Endodermal cell (in vitro differentiated cells): ENCODE measurements at regions not wholly inside any gene's neighbourhood (a gene's known extent, or its start where the extent isn't known, plus 50 kb on each side); places are given as distances from the start of the nearest gene placed in this dataset.

Experiments
- DNase-seq: peaks from one replicate; pipeline ENCODE4 v3.0.0-alpha.2; 2017
- H3K27ac ChIP-seq: 2 replicates; pipeline ENCODE4 v1.5.1; 2013; ENCODE audit warnings: mild to moderate bottlenecking, low read depth, low read length, moderate library complexity
- H3K27me3 ChIP-seq: 2 replicates; pipeline ENCODE4 v1.6.1; 2013; ENCODE audit warnings: mild to moderate bottlenecking, low read length, moderate library complexity; ENCODE audit not compliant: insufficient read depth, control insufficient read depth, poor library complexity, severe bottlenecking
- H3K36me3 ChIP-seq: 2 replicates; pipeline ENCODE4 v1.7.0; 2013; ENCODE audit warnings: mild to moderate bottlenecking, low read length, moderate library complexity; ENCODE audit not compliant: control insufficient read depth, insufficient read depth
- H3K4me1 ChIP-seq: one replicate; pipeline ENCODE4 v1.7.0; 2013; ENCODE audit warnings: low read length; ENCODE audit not compliant: control insufficient read depth, insufficient read depth
- H3K4me3 ChIP-seq: 2 replicates; pipeline ENCODE4 v1.5.1; 2013; ENCODE audit warnings: mild to moderate bottlenecking, low read length, moderate library complexity
- H3K9ac ChIP-seq: 2 replicates; pipeline ENCODE4 v1.6.1; 2013; ENCODE audit warnings: mild to moderate bottlenecking, low read length, moderate library complexity; ENCODE audit not compliant: poor library complexity, severe bottlenecking; ENCODE audit errors: extremely low read depth
- H3K9me3 ChIP-seq: 2 replicates; pipeline ENCODE4 v1.6.1; 2013; ENCODE audit warnings: mild to moderate bottlenecking, low read length, moderate library complexity; ENCODE audit not compliant: control insufficient read depth
- H3K27ac Mint-ChIP-seq: 2 replicates; pipeline ENCODE4 v1.8.0; 2020; ENCODE audit warnings: mixed read lengths
- H3K27me3 Mint-ChIP-seq: 2 replicates; pipeline ENCODE4 v1.8.0; 2021; ENCODE audit warnings: mild to moderate bottlenecking, mixed read lengths; ENCODE audit not compliant: insufficient read depth
- H3K36me3 Mint-ChIP-seq: 2 replicates; pipeline ENCODE4 v1.8.0; 2020; ENCODE audit warnings: low read depth, mixed read lengths
- H3K4me1 Mint-ChIP-seq: 2 replicates; pipeline ENCODE4 v1.8.0; 2020; ENCODE audit warnings: mixed read lengths
- H3K4me3 Mint-ChIP-seq: 2 replicates; pipeline ENCODE4 v1.8.0; 2020; ENCODE audit warnings: mild to moderate bottlenecking, moderate library complexity, mixed read lengths
- H3K9me3 Mint-ChIP-seq: 2 replicates; pipeline ENCODE4 v1.8.0; 2020; ENCODE audit warnings: mild to moderate bottlenecking, mixed read lengths
- CTCF ChIP-seq: fragments of 200-600 bp; sonication (generic); conservative IDR thresholded peaks from 2 replicates; pipeline ENCODE4 v1.5.0; 2021; ENCODE audit warnings: antibody characterized with exemption, mild to moderate bottlenecking
- WGBS, 2 experiments: methylation state at CpG; one replicate each; pipeline versions ENCODE4 v1.1.5 to v1.1.7; 2013; ENCODE audit warnings: missing lambda C conversion rate in 2 of 2, mixed read lengths in 1 of 2; ENCODE audit not compliant: insufficient coverage in 1 of 2, insufficient read length in 1 of 2; 5-methylcytosine and 5-hydroxymethylcytosine counted together

GRCh38 chr3:78349571-78349970 lies 1309.7 kb downstream of the ROBO2 start:
- Mint-ChIP-seq H3K36me3 (peaks cover 10% of the 10 kb centered on the region), H3K27me3 (no peaks in the 10 kb centered on the region), H3K4me3 (no peak overlapping the region), H3K9me3 (peaks cover 30% of the 10 kb centered on the region), H3K27ac (no peak overlapping the region), H3K4me1 (peaks cover 29% of the 10 kb centered on the region)
- Histone ChIP-seq H3K27me3 (no peaks in the 10 kb centered on the region), H3K27ac (no peak overlapping the region), H3K4me3 (no peak overlapping the region), H3K36me3 (no peaks in the 10 kb centered on the region), H3K9ac (no peak overlapping the region), H3K9me3 (peaks cover 31% of the 10 kb centered on the region), H3K4me1 (peaks cover 4% of the 10 kb centered on the region)
- DNase-seq: no peak
- TF ChIP-seq CTCF: no peak
- 90 to 92% methylated on average over 2 of the region's 2 CpGs for WGBS, 2 experiments

- Histone ChIP-seq H3K9ac (no peak overlapping the region), H3K9me3 (peaks cover 43% of the 10 kb centered on the region), H3K27ac (no peak overlapping the region), H3K4me1 (no peaks in the 10 kb centered on the region), H3K36me3 (no peaks in the 10 kb centered on the region), H3K4me3 (no peak overlapping the region), H3K27me3 (no peaks in the 10 kb centered on the region)
- peaks cover 45% of the 10 kb centered on the region for H3K9me3 Mint-ChIP-seq
- no peak for DNase-seq
- H3K27me3 Mint-ChIP-seq: no peaks in the 10 kb centered on the region
- peaks cover 18% of the 10 kb centered on the region for H3K36me3 Mint-ChIP-seq
- H3K27ac Mint-ChIP-seq: no peak overlapping the region
- WGBS, 2 experiments: 98 to 100% methylated on average over 1 to 3 of the region's 3 CpGs
- no peak for TF ChIP-seq CTCF
- no peak overlapping the region for H3K4me3 Mint-ChIP-seq
- H3K4me1 Mint-ChIP-seq: peaks cover 13% of the 10 kb centered on the region
These were observed 1311.4 kb downstream of the ROBO2 start for GRCh38 chr3:78351334-78351733.

- TF ChIP-seq CTCF: no peak
These were observed 1313.3 kb downstream of the ROBO2 start for GRCh38 chr3:78353231-78353630.

More at GRCh38 chr3:78353231-78353630, 1313.3 kb downstream of the ROBO2 start:
- Mint-ChIP-seq H3K4me3 (no peak overlapping the region), H3K4me1 (no peaks in the 10 kb centered on the region), H3K36me3 (peaks cover 18% of the 10 kb centered on the region), H3K27me3 (no peaks in the 10 kb centered on the region), H3K9me3 (peaks cover 45% of the 10 kb centered on the region), H3K27ac (peak overlapping the region; percentile 69)
- Histone ChIP-seq H3K27ac (no peak overlapping the region), H3K4me1 (no peaks in the 10 kb centered on the region), H3K9ac (no peak overlapping the region), H3K9me3 (peaks cover 45% of the 10 kb centered on the region), H3K36me3 (no peaks in the 10 kb centered on the region), H3K27me3 (no peaks in the 10 kb centered on the region), H3K4me3 (peak overlapping the region; percentile 70)
- no peak for DNase-seq
- 64 to 73% methylated on average over 2 of the region's 3 CpGs for WGBS, 2 experiments
